ES-I3 (cell line): ENCODE measurements at regions not wholly inside any gene's neighbourhood (a gene's known extent, or its start where the extent isn't known, plus 50 kb on each side); places are given as distances from the start of the nearest gene placed in this dataset.

Experiments
- H3K36me3 ChIP-seq: 2 replicates; pipeline ENCODE4 v1.6.1; 2013; ENCODE audit warnings: mild to moderate bottlenecking, low read length, control low read depth, moderate library complexity; ENCODE audit not compliant: insufficient read depth
- H3K4me1 ChIP-seq: 2 replicates; pipeline ENCODE4 v1.6.1; 2013; ENCODE audit warnings: mild to moderate bottlenecking, control low read depth, low read length; ENCODE audit not compliant: insufficient read depth
- H3K9ac ChIP-seq: 2 replicates; pipeline ENCODE4 v1.6.1; 2013; ENCODE audit warnings: low read depth, mild to moderate bottlenecking, low read length, moderate library complexity
- H3K9me3 ChIP-seq: 2 replicates; pipeline ENCODE4 v1.6.1; 2013; ENCODE audit warnings: mild to moderate bottlenecking, low read length, moderate library complexity; ENCODE audit not compliant: control insufficient read depth, insufficient read depth

DNA sequence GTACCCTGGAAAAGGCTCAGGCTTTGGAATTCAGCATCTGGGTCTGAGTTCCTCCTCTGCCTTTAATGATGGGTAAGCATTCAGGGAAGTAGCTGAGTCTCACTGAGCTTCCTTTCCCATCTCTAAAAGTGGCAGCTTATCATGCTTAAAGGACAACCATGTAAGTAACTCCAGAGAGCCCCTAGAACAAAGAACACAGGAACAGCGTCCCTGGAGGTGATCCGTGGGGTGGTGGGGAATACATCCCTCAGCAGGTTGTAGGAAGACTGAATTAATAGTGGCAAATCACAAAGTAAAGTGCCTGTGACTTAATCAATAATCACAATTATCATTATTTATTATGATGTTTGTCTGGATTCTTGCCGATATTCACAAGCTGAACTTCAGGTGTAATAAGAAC lies 114.7 kb upstream of the ISX start:
- Histone ChIP-seq H3K4me1 (peaks cover 14% of the 10 kb centered on the region), H3K36me3 (no peaks in the 10 kb centered on the region), H3K9me3 (no peaks in the 10 kb centered on the region), H3K9ac (no peak overlapping the region)

DNA sequence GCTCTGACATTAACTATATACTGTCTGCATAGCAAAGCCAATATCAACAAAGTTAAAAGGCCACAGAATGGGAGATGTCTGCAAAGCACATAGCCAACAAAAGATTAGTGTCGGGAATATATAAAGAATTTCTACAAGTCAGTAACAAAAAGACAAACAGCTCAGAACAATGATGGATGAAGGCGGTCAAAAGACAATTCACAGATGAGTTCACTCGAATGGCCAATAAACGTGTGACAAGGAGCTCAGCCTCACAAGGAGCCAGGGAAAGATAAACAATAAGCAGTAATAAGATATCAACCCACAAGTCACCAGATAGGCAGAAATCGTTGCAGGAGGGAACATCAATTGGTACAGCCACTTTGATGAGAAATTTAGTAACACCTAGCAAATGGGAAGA lies 106.0 kb upstream of the ISX start:
- H3K9ac ChIP-seq: no peak overlapping the region
- no peaks in the 10 kb centered on the region for H3K36me3 ChIP-seq
- no peaks in the 10 kb centered on the region for H3K4me1 ChIP-seq
- no peaks in the 10 kb centered on the region; the same call in 1 of the 2 replicates for H3K9me3 ChIP-seq

DNA sequence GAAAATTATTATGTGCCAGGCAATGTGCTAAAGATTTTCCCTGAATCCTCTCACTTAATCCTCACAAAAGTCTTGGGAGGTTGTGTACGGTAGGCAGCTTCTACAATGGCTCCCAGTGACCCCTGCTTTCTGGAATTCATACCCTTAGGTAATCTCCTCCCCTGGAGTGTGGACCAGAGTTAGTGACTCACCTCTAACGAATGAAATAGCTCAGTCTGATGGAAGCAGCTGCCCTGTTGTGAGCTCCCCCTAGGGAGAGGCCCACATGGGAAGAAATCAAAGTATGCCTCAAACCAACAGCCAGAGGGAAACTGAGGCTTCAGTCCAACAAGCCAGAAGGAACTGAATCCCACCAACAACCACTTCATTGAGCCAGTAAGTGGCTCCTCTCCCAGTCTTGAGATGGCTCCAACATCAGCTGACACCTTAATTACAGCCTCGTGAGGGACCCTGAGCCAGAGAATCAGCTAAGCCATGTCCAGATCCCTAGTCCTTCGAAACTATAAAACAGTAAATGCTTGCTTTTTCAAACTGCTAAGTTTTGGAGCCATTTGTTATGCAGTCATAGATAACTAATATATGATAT lies 98.9 kb upstream of the ISX start:
- peaks cover 10% of the 10 kb centered on the region; the same call in 1 of the 2 replicates for H3K4me1 ChIP-seq
- H3K36me3 ChIP-seq: no peaks in the 10 kb centered on the region
- H3K9ac ChIP-seq: no peak overlapping the region
- no peaks in the 10 kb centered on the region; the same call in 1 of the 2 replicates for H3K9me3 ChIP-seq

DNA sequence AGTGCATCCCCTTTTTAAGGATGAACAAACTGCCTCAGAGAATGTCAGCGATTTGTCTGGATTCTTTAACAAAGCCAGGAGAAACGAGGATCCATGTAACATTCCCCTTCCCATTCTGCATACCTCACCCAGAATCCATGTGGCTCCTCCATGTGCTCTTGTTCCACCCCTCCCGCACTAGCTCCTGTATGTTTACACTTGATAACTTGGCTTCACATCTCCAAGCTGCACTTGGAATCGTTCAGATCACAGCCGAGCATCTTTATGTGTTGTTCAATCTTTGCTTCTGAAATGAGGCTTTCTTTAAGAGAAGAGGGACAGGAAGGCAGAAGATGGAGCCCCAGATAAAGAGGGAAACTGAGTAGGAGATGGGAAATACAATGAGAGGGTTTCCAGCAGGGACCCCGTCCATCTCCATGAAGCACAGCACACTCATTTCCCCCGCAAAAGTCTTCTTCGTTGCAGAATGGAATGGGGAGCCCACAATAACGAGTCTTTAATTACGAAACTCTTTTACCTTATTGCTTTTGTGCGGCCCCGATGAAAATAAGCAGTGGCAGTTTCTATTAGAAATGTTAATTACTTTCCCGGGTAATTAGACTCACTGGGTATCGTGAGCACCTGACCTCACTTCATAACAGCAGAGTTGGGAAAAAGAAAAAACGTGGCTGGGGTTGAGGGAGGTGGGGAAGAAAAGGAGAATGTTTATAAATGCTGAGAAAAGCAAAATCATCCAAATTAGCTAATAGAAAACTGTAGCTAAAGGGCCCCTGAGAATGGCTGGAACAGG lies 96.8 kb upstream of the ISX start:
- no peak overlapping the region for H3K9ac ChIP-seq

DNA sequence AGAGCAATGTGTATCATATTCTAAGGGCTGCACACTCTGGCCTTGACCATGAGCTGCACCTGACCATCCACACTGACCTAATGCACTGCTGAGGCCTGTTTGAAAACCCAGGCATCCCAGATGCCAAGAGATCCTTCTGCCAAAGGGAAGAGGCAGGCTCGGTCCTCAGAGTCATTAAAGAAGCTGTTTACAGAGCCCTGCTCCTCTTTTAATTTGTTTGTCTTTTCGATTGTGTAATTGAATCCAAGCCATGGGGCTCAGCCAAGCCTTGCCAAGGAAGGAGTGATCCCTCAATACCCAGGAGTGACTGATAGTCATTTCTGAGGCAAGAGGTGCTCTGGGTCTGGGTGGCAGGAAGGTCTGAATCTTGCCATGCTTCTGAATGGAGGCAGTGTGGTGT lies 94.5 kb upstream of the ISX start:
- no peaks in the 10 kb centered on the region; the same call in 1 of the 2 replicates for H3K9me3 ChIP-seq
- H3K9ac ChIP-seq: no peak overlapping the region
- no peaks in the 10 kb centered on the region for H3K36me3 ChIP-seq
- H3K4me1 ChIP-seq: peaks cover 30% of the 10 kb centered on the region

More for the DNA sequence above, 96.8 kb upstream of the ISX start:
- Histone ChIP-seq H3K4me1 (peaks cover 30% of the 10 kb centered on the region), H3K9me3 (no peaks in the 10 kb centered on the region), H3K36me3 (no peaks in the 10 kb centered on the region)

DNA sequence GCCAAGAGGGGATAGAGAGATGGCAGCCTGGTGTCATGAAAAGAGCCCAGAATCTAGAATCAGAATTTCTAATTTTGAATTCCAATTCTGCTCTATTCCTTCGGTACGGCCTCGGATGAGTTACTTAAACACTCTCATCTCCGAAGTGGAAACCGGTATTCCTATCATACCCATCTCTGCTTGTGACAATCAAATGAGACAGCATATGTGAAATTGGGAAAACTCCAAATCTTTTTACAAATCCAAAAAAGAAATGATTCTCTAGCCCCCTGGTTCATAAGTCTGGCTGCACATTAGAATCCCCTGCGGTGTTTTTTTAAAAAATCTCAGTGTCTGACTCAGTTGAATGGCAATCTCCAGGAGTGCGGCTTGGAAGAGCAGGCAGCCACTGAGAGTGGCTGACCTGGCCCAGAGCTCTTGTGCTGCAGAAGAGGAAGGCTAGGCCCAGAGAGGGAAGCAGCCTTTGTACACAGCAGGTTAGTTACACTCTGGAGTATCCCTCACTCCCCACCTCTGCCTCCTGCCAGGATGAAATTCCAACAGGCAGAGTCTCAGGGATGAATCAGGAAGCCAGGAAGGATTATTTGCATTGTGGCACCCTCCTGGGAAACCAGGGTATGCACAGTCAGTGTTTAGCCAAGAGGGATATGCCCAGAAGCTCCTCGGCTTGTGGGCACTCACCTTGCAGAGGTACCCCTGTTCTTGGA lies 93.6 kb upstream of the ISX start:
- Histone ChIP-seq H3K9ac (no peak overlapping the region), H3K9me3 (peaks cover 2% of the 10 kb centered on the region; the same call in 1 of the 2 replicates), H3K36me3 (no peaks in the 10 kb centered on the region), H3K4me1 (peaks cover 27% of the 10 kb centered on the region)

DNA sequence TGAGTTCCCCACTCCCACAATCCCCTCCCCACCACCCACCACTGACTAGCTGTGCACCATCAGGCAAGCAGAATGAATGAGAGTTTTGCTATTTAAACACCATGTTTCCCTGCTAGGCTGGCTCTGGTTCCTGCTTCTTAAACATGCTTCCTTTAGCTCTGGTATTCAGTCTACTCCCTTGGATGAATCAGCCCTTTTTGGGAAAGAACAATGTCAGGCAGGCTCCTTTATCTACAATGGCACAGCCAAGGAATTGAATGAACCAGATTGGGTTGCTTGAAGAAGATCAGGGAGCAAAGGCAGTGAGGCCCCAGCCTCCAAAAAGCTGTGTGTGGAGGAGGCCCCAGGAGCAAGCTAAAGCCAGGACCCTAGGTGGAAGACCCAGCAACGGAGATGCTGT lies 92.9 kb upstream of the ISX start:
- H3K4me1 ChIP-seq: peaks cover 25% of the 10 kb centered on the region
- no peaks in the 10 kb centered on the region for H3K36me3 ChIP-seq
- H3K9me3 ChIP-seq: peaks cover 3% of the 10 kb centered on the region; the same call in 1 of the 2 replicates
- H3K9ac ChIP-seq: no peak overlapping the region

DNA sequence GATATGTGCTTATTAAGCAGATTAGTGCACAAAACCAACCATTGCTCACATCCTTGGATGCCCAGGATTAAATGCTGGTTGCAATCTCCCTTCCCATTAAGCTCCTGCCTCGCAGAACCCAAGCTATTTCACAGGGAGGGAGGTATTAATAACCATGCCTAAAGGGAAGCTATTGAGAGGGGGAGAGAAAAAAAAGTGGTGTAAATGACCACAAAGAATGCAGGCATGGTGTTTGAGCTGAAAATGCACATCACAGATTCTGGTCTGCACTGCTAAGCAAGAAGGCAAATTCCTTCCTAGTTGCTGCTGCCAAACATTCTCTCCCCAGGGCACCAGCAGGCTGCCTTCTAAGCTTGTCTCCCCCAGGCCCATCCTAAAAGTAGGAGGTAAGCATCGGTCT lies 92.0 kb upstream of the ISX start:
- Histone ChIP-seq H3K4me1 (peaks cover 25% of the 10 kb centered on the region), H3K9me3 (peaks cover 3% of the 10 kb centered on the region; the same call in 1 of the 2 replicates), H3K36me3 (no peaks in the 10 kb centered on the region), H3K9ac (no peak overlapping the region)

DNA sequence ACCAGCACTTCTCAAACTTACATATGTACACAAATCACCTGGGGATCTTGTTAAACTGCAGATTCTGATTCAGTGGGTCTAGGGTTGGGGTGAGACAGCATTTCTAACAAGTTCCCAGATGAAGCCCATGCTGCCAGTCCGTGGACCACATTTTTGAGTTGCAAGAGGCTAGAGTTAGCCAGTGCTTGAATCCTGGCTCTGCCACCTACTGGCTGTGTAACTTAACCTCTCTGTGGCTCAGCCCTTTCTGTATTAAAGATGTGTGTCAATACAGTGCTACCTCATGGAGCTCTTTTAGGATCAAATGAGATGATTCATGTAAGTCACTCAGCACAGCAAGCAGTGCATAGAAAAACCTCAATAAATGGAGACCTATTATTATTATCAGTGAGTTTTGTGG lies 90.2 kb upstream of the ISX start:
- H3K9ac ChIP-seq: no peak overlapping the region
- no peaks in the 10 kb centered on the region for H3K36me3 ChIP-seq
- peaks cover 3% of the 10 kb centered on the region; the same call in 1 of the 2 replicates for H3K9me3 ChIP-seq
- H3K4me1 ChIP-seq: peaks cover 25% of the 10 kb centered on the region

DNA sequence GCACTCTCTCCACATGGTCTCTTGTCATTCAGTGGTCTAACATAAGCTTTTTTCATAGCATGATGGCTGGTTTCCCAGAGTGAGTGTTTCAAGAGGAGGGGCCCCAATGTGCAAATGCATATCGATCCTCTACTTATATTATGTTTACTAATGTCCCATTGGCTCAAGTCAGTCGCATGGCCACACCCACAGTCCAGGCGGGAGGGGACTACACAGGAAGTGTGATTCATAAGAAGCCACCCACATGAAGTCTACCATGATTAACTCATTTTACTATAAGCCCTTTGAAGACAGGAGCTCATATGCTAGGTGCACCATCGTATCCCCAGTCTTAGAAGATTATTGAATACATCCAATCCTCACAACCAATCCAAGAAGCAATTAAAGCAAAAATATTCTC lies 89.5 kb upstream of the ISX start:
- Histone ChIP-seq H3K36me3 (no peaks in the 10 kb centered on the region), H3K9ac (no peak overlapping the region), H3K4me1 (peaks cover 24% of the 10 kb centered on the region), H3K9me3 (peaks cover 3% of the 10 kb centered on the region; the same call in 1 of the 2 replicates)

DNA sequence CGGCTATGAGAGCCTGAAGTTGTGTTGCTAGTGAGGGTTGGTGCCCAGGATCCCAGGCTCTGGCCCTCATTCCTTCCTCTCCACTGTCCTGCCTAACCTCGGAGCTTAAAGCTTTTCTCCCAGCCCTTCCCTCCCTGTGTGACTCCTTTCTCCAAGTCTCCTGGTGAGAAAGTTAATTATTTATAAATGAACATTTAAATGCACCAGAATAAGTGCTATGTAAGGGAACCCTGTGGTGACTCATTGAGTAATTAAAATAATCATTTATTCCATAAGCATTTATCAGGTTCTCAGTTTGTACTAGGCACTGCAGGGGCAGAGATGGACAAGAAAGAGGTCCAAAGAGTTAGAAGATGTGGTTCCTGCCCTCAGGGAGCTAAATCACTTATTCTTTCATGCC lies 89.1 kb upstream of the ISX start:
- Histone ChIP-seq H3K4me1 (peaks cover 21% of the 10 kb centered on the region), H3K9ac (no peak overlapping the region), H3K36me3 (no peaks in the 10 kb centered on the region), H3K9me3 (peaks cover 3% of the 10 kb centered on the region; the same call in 1 of the 2 replicates)

DNA sequence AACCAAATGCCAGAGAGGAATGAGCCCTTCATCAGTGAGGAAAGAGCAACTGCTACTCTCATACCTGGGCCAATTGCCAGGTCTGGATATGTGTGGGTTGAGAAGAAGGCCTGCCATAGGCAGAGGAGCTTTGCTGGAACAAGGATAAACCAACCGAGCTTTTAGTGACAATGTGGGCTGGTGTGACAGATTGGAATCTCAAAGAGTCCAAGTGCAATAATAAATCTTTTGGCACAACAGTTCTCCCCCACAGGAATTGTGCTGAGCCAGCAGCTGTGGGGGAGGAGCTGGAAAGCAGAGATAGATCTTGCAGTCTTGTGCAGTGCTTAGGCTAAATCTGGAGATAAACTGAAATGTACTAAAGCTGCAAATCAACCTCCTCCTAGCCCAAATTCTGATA lies 79.4 kb upstream of the ISX start:
- Histone ChIP-seq H3K4me1 (no peaks in the 10 kb centered on the region; the same call in 1 of the 2 replicates), H3K9ac (no peak overlapping the region), H3K36me3 (no peaks in the 10 kb centered on the region), H3K9me3 (peaks cover 16% of the 10 kb centered on the region)

DNA sequence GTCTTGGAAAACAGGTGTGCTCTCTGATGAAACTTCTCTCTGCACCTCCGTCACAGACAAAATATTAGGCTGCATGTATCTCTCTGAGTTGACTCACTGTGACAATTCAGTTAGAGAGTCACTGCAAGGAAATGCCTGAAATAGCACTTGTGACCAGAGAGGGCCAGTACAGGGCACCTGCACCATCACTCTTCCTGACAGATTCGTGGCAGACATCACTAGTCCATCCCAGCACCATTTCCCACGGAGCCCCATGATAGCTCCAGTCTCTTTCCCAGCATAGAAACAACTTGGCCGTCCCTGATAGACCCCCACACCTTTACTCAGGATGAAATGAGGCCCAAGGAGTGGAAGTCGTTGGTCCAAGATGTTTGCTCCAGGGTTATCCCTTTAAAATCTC lies 73.3 kb upstream of the ISX start:
- H3K9ac ChIP-seq: no peak overlapping the region
- no peaks in the 10 kb centered on the region for H3K36me3 ChIP-seq
- H3K4me1 ChIP-seq: no peaks in the 10 kb centered on the region
- H3K9me3 ChIP-seq: peaks cover 2% of the 10 kb centered on the region

DNA sequence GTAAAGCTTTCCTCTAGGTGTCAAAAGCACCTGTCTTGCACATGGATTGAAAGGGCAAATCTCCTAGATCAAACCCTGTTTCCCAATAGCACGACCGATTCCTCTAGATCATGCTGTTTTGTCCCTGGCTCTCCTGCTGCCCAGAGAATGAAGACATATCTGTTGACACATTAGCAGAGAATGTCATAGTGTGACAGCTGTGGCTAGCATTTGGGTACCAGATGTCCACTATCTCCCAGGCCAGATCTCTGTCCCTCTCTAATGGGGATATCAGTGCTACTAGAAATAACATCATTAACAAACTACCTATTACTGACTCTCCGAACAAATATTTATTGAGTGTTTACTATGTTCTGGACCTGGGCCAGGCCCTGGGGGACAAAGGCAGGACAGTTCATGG lies 72.4 kb upstream of the ISX start:
- no peak overlapping the region for H3K9ac ChIP-seq
- H3K36me3 ChIP-seq: no peaks in the 10 kb centered on the region
- no peaks in the 10 kb centered on the region for H3K4me1 ChIP-seq
- peaks cover 2% of the 10 kb centered on the region for H3K9me3 ChIP-seq
